GM12878 (cell line): ENCODE measurements at regions not wholly inside any gene's neighbourhood (a gene's known extent, or its start where the extent isn't known, plus 50 kb on each side); places are given as distances from the start of the nearest gene placed in this dataset.
A peak's percentile ranks its signal among the peaks of the same experiment; 100 is the strongest.

Experiments used
- ATAC-seq: fragments of 200-7000 bp; cut with Tn5 transposase; 3 replicates; pipeline ENCODE4 v1.9.1; 2020; ENCODE audit warnings: mild to moderate bottlenecking, moderate library complexity
- BruUV-seq: library from RNA; stranded (reverse); fragments of 400-500 nt; replicated peaks from 2 replicates; lab custom pipeline; 2021; lab: Mats Ljungman, UMichigan
- CTCF ChIA-PET: fragments of 300-600 bp; sonication (Branson Sonifier 250); formaldehyde crosslinking; extraction: SDS; loops from one replicate; lab custom pipeline; 2021; ENCODE audit warnings: inconsistent platforms; lab: Yijun Ruan, JAX
- POLR2A ChIA-PET: fragments of 350-600 bp; formaldehyde crosslinking; extraction: SDS; loops from one replicate; lab custom pipeline; 2021; ENCODE audit warnings: inconsistent platforms; lab: Charles Lee
- RAD21 ChIA-PET: fragments of 300-600 bp; sonication (Branson Sonifier 250); formaldehyde crosslinking; loops from one replicate; lab custom pipeline; 2023; ENCODE audit warnings: antibody characterized with exemption; ENCODE audit not compliant: unreplicated experiment; lab: Charles Lee
- SMC1A ChIA-PET: fragments of 300-600 bp; sonication (Branson Sonifier 250); formaldehyde crosslinking; loops from one replicate; lab custom pipeline; 2023; ENCODE audit not compliant: unreplicated experiment, uncharacterized antibody; lab: Charles Lee
- DNase-seq: peaks from one replicate; pipeline ENCODE4 v3.0.0-alpha.2; 2011; ENCODE audit warnings: low read depth, low spot score
- FAIRE-seq: peaks from 3 replicates; lab custom pipeline; 2011; peaks lifted over from hg19 to GRCh38; lab: Jason Lieb, UNC
- H2AFZ ChIP-seq: 2 replicates; pipeline ENCODE4 v1.6.0; 2011; ENCODE audit warnings: low read depth, low read length, control low read depth; ENCODE audit not compliant: control insufficient read depth
- H3K27ac ChIP-seq: 2 replicates; pipeline ENCODE4 v1.5.1; 2011; ENCODE audit warnings: control low read depth; ENCODE audit not compliant: control insufficient read depth, insufficient read depth
- H3K27me3 ChIP-seq, 2 experiments: replicated peaks in 1 of 2; 2 replicates each; pipeline versions ENCODE4 v1.6.0 to v1.6.1; 2011; ENCODE audit warnings: low read length in 1 of 2; ENCODE audit not compliant: control insufficient read depth in 2 of 2, insufficient read depth in 2 of 2
- H3K36me3 ChIP-seq, 2 experiments: 2 replicates each; pipeline ENCODE4 v1.5.1; 2011; ENCODE audit warnings: low read length in 1 of 2; ENCODE audit not compliant: control insufficient read depth in 2 of 2, insufficient read depth in 2 of 2
- H3K4me1 ChIP-seq: 2 replicates; pipeline ENCODE4 v1.6.1; 2011; ENCODE audit warnings: mild to moderate bottlenecking, low read length, moderate library complexity, mixed read lengths; ENCODE audit not compliant: control insufficient read depth, insufficient read depth
- H3K4me2 ChIP-seq: 2 replicates; pipeline ENCODE4 v1.6.0; 2011; ENCODE audit warnings: control low read depth; ENCODE audit not compliant: control insufficient read depth, insufficient read depth
- H3K4me3 ChIP-seq: fragments of 200-600 bp; sonication (generic); 2 replicates; pipeline ENCODE4 v1.5.1; 2016
- H3K79me2 ChIP-seq: 2 replicates; pipeline ENCODE4 v1.6.0; 2011; ENCODE audit warnings: low read length; ENCODE audit not compliant: control insufficient read depth, insufficient read depth
- H3K9ac ChIP-seq: 2 replicates; pipeline ENCODE4 v1.8.0; 2011; ENCODE audit warnings: low read length, control low read depth, mixed read lengths; ENCODE audit not compliant: control insufficient read depth, insufficient read depth
- H3K9me3 ChIP-seq: replicated peaks from 3 replicates; pipeline ENCODE4 v1.5.1; 2011; ENCODE audit warnings: mild to moderate bottlenecking, low read length; ENCODE audit not compliant: control insufficient read depth, insufficient read depth
- H4K20me1 ChIP-seq: 2 replicates; pipeline ENCODE4 v1.6.0; 2011; ENCODE audit not compliant: control insufficient read depth, insufficient read depth
- BCL3 ChIP-seq: IDR thresholded peaks from 2 replicates; pipeline ENCODE4 v1.6.1; 2011; ENCODE audit warnings: borderline replicate concordance, low read depth, mild to moderate bottlenecking, moderate library complexity, low read length; ENCODE audit not compliant: insufficient read depth, poor library complexity, severe bottlenecking
- CREM ChIP-seq: IDR thresholded peaks from 2 replicates; pipeline ENCODE4 v1.6.1; 2014; ENCODE audit warnings: antibody characterized with exemption, low read depth
- EED ChIP-seq: sonication (generic); IDR thresholded peaks from 2 replicates; pipeline ENCODE4 v1.6.1; 2016; ENCODE audit warnings: antibody characterized with exemption, low read depth
- EGR1 ChIP-seq, 2 experiments: IDR thresholded peaks; 1 replicate in 1 of 2; 2 replicates in 1 of 2; pipeline ENCODE4 v1.6.1; 2011 to 2012; ENCODE audit warnings: low read depth in 2 of 2, low read length in 2 of 2, borderline replicate concordance in 1 of 2, mild to moderate bottlenecking in 1 of 2, moderate library complexity in 1 of 2
- ELK1 ChIP-seq: IDR thresholded peaks from 2 replicates; pipeline ENCODE4 v1.6.1; 2012; ENCODE audit warnings: low read depth, low read length, improper control_type of control experiment
- MEF2A ChIP-seq: IDR thresholded peaks from 2 replicates; pipeline ENCODE4 v1.6.1; 2011; ENCODE audit warnings: low read depth, mild to moderate bottlenecking, low read length, moderate library complexity; ENCODE audit not compliant: insufficient read depth
- SIN3A ChIP-seq: IDR thresholded peaks from 2 replicates; pipeline ENCODE4 v1.6.1; 2012; ENCODE audit warnings: low read depth, low read length, improper control_type of control experiment
- SREBF1 ChIP-seq: IDR thresholded peaks from 2 replicates; pipeline ENCODE4 v1.6.1; 2012; ENCODE audit warnings: mild to moderate bottlenecking, low read length
- WGBS: methylation state at CpG from one replicate; pipeline ENCODE4 v1.1.6; 2016; ENCODE audit warnings: low lambda C conversion rate; ENCODE audit not compliant: insufficient replicate concordance, insufficient coverage; ENCODE audit errors: missing lambda C conversion rate; 5-methylcytosine and 5-hydroxymethylcytosine counted together
- in situ Hi-C: fragments of 300-500 bp; cut with MboI; formaldehyde crosslinking; loops from 9 replicates; pipeline ENCODE4 v1.14.3; 2018; ENCODE audit warnings: mixed read lengths
- intact Hi-C: fragments of 100-400 bp; cut with micrococcal nuclease; formaldehyde crosslinking; loops from one replicate; pipeline ENCODE4 v1.14.2; 2022; ENCODE audit not compliant: unreplicated experiment

DNA sequence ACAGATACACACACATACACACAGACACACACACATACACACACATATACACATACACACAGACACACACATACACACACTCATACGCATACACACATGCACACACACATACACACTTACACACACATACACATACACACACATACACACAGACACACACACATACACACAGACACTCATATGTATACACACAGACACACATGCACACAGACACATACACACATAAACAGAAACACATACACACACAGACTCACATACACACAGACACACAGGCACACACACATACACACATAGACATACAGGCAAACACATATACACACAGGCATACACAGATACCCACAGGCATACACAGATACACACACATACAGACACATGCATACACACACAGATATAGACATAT is 143.9 kb upstream of the LYZL2 start:
- TF ChIP-seq BCL3 (peak; percentile 37), EED (no peak), CREM (no peak)
- Histone ChIP-seq H3K4me2 (no peak overlapping the region), H3K27me3 (no peaks in the 10 kb centered on the region; a peak in 1 of 4 replicates), H3K9ac (no peak overlapping the region), H3K79me2 (no peaks in the 10 kb centered on the region), H2AFZ (no peak overlapping the region), H4K20me1 (no peaks in the 10 kb centered on the region), H3K36me3 (no peaks in the 10 kb centered on the region), H3K27ac (no peak overlapping the region), H3K9me3 (peaks cover 9% of the 10 kb centered on the region; the same call in 2 of the 3 replicates), H3K4me1 (no peaks in the 10 kb centered on the region), H3K4me3 (no peak overlapping the region)
- in situ Hi-C loops = no loop called here
- 86% methylated on average over 1 of the region's 1 CpG for WGBS
- DNase-seq (no peak), ATAC-seq (no peak), FAIRE-seq (no peak)
- intact Hi-C loops = no loop called here
- no TSS peak for BruUV-seq
- ChIA-PET RAD21 (no interaction called here), SMC1A (interaction anchor here (0.6 to 1.2 kb wide), 2 partner anchors 9 to 11 kb away, joined by 3 to 4 read pairs; no protein-coding TSS in a partner anchor), POLR2A (no interaction called here), CTCF (no interaction called here)

GRCh38 chr10:30770816-30771215 is 141.3 kb upstream of the LYZL2 start:
- in situ Hi-C loops = no loop called here
- FAIRE-seq (no peak), DNase-seq (no peak), ATAC-seq (no peak)
- Histone ChIP-seq H3K9me3 (peaks cover 9% of the 10 kb centered on the region; the same call in 2 of the 3 replicates), H3K79me2 (no peaks in the 10 kb centered on the region), H3K27me3 (no peaks in the 10 kb centered on the region; a peak in 1 of 4 replicates), H3K36me3 (no peaks in the 10 kb centered on the region), H3K4me2 (no peak overlapping the region), H3K9ac (no peak overlapping the region), H4K20me1 (no peaks in the 10 kb centered on the region), H2AFZ (no peak overlapping the region), H3K4me1 (no peaks in the 10 kb centered on the region), H3K4me3 (no peak overlapping the region), H3K27ac (no peak overlapping the region)
- POLR2A ChIA-PET = no interaction called here
- intact Hi-C loops = no loop called here
- no TSS peak for BruUV-seq
- SMC1A ChIA-PET = interaction anchor here (0.5 to 0.8 kb wide), 2 partner anchors 100 to 114 kb away, joined by 3 read pairs; no protein-coding TSS in a partner anchor
- CTCF ChIA-PET = interaction anchor here (0.9 to 1.3 kb wide), 2 partner anchors 13 to 18 kb away, joined by 3 to 4 read pairs; no protein-coding TSS in a partner anchor
- whole genome bisulfite sequencing = 0% methylated on average over 1 of the region's 1 CpG
- RAD21 ChIA-PET = interaction anchor here (1.3 kb wide), 1 partner anchor 14 kb away, joined by 7 read pairs; no protein-coding TSS in a partner anchor
- TF ChIP-seq SIN3A (no peak), ELK1 (no peak), SREBF1 (no peak), MEF2A (no peak), EGR1 (IDR thresholded peaks at IDR 0.05; ENCODE audit: borderline replicate concordance in 1 of 2, low read depth in 2 of 2, low read length in 2 of 2) (no peak)
- TF ChIP-seq, all 136 proteins: peak for 0
